ENCODE measurements at regions not wholly inside any gene's neighbourhood (a gene's known extent, or its start where the extent isn't known, plus 50 kb on each side); places are given as distances from the start of the nearest gene placed in this dataset.

DNA sequence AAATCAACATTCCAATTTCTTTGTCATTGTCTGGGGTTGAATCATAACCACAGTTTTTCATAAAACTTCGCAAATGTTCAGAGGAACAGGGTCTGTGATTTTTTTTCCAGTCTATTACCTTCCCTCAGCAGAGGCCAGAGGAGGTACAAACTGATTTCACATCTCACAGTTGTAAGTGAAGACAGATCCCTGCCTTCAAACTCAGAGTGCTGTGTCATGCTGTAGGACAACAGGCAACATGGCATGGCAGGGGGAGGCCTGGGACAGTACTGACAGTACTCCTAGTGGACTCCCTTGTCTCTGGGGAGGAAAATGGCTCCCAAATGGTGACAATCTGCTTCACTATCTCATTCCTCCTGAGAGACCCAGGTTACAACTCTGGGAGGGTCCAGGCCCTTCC, 308.6 kb downstream of the CDC5L start:
- Histone ChIP-seq H3K36me3 (ENCODE audit: insufficient read depth, low read length) (no peaks in the 10 kb centered on the region), H3K27ac (ENCODE audit: low read depth, low read length) (no peak overlapping the region), H3K27me3 (ENCODE audit: insufficient read depth, low read length) (no peaks in the 10 kb centered on the region), H3K9me3 (ENCODE audit: control insufficient read depth in 1 of 2, low read length in 2 of 2) (no peaks in the 10 kb centered on the region), H3K4me3 (ENCODE audit: low read length in 2 of 2) (no peak overlapping the region), H3K4me1 (ENCODE audit: insufficient read depth, low read length) (no peaks in the 10 kb centered on the region)
- intact Hi-C loops (cut with micrococcal nuclease) = no loop called here
- Mint-ChIP-seq H3K9me3 (peaks cover 0 to 3% (median 0%) of the 10 kb centered on the region in 8 donors), H3K27me3 (no peaks in the 10 kb centered on the region), H3K4me1 (no peaks in the 10 kb centered on the region), H3K27ac (peak overlapping the region in 1 of 7 donors; percentile 8), H3K36me3 (no peaks in the 10 kb centered on the region), H3K4me3 (no peak overlapping the region)
- POLR2A ChIA-PET (ENCODE audit: partially characterized antibody) = no interaction called here
- CTCF ChIA-PET (ENCODE audit: partially characterized antibody) = no interaction called here
- no peak for DNase-seq

DNA sequence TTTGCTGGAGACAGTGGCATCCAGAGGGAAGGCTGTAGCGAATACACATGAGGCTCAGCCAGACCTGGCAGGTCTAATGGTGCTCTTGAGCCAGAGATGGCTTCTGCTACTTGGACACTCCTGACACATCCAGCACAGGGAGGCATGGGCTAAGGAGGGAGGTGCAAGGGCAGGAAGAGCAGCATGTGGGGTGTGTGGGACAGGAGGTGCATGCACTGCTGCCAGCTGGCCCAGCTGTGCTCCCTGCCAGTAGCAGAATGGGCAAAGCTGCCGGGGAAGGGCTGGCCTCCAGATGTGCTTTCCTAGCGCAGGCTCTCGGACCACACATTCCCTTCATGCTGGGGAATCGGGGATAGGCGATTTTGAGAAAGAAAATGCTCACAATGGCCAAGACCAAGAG, 309.2 kb downstream of the CDC5L start:
- H3K4me3 Mint-ChIP-seq = no peak overlapping the region

DNA sequence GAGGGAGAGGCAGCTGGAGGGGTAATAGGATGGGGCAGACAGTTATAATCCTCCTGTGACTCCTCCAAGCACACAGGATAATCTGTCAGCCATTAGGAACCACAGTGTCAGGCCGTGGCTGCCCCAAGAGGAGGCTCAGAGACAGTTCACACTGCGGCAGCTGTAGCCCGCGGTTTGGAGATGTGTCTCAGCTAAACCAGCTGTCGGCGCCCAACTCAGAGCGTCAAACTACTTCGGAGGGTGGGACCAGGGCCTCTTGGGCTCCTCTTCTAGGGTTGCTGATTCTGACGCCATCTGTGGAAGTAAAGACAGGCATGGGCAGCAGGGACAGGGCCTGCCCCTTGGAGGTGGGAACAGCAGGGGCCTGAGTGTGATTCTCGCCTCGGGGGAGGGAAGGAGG, 309.8 kb downstream of the CDC5L start:
- Mint-ChIP-seq H3K36me3 (no peaks in the 10 kb centered on the region), H3K4me1 (peaks cover 0 to 3% (median 1%) of the 10 kb centered on the region in 4 donors), H3K4me3 (no peak overlapping the region), H3K9me3 (peaks cover 0 to 3% (median 0%) of the 10 kb centered on the region in 8 donors), H3K27me3 (no peaks in the 10 kb centered on the region), H3K27ac (peak overlapping the region in 1 of 7 donors; percentile 30)
- H3K4me3 ChIP-seq (ENCODE audit: low read length in 2 of 2) = no peak overlapping the region
- H3K27ac ChIP-seq (ENCODE audit: low read depth, low read length) = no peak overlapping the region
- CTCF ChIA-PET (ENCODE audit: partially characterized antibody) = no interaction called here
- no peaks in the 10 kb centered on the region for H3K27me3 ChIP-seq (ENCODE audit: insufficient read depth, low read length)
- H3K9me3 ChIP-seq (ENCODE audit: control insufficient read depth in 1 of 2, low read length in 2 of 2) = no peaks in the 10 kb centered on the region
- H3K36me3 ChIP-seq (ENCODE audit: insufficient read depth, low read length) = no peaks in the 10 kb centered on the region
- POLR2A ChIA-PET (ENCODE audit: partially characterized antibody) = no interaction called here
- no peak for DNase-seq
- H3K4me1 ChIP-seq (ENCODE audit: insufficient read depth, low read length) = no peaks in the 10 kb centered on the region
- intact Hi-C loops (cut with micrococcal nuclease) = no loop called here

More for the DNA sequence above, 309.2 kb downstream of the CDC5L start:
- H3K4me3 ChIP-seq (ENCODE audit: low read length in 2 of 2) = no peak overlapping the region
- Mint-ChIP-seq H3K36me3 (no peaks in the 10 kb centered on the region), H3K9me3 (peaks cover 0 to 3% (median 0%) of the 10 kb centered on the region in 8 donors), H3K4me1 (peaks cover 0 to 3% (median 1%) of the 10 kb centered on the region in 4 donors), H3K27ac (no peak overlapping the region), H3K27me3 (no peaks in the 10 kb centered on the region)
- no peak overlapping the region for H3K27ac ChIP-seq (ENCODE audit: low read depth, low read length)
- no peaks in the 10 kb centered on the region for H3K4me1 ChIP-seq (ENCODE audit: insufficient read depth, low read length)
- intact Hi-C loops (cut with micrococcal nuclease) = no loop called here
- no peak for DNase-seq
- ChIA-PET POLR2A (ENCODE audit: partially characterized antibody) (no interaction called here), CTCF (ENCODE audit: partially characterized antibody) (no interaction called here)
- no peaks in the 10 kb centered on the region for H3K9me3 ChIP-seq (ENCODE audit: control insufficient read depth in 1 of 2, low read length in 2 of 2)
- H3K27me3 ChIP-seq (ENCODE audit: insufficient read depth, low read length) = no peaks in the 10 kb centered on the region
- H3K36me3 ChIP-seq (ENCODE audit: insufficient read depth, low read length) = no peaks in the 10 kb centered on the region

DNA sequence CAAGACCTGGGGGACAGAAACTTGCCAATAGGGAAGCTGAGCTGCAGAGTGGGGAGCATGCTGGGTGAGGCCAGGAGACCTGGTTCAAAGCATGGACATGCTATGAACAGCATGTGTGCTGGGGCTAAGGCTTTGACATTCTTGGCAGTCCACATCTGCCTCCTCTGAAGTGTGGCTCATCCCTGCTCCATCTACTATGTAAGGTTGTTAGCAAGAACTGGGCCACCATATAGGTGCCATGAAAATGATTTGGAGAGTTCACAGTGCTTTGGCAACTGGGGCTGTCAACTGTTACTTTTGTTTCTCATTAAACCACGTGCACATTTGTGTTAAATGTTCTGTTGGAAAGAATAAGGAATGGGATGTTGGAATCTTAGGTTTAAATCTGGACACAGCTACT, 311.1 kb downstream of the CDC5L start:
- Histone ChIP-seq H3K4me1 (ENCODE audit: insufficient read depth, low read length) (no peaks in the 10 kb centered on the region), H3K36me3 (ENCODE audit: insufficient read depth, low read length) (no peaks in the 10 kb centered on the region), H3K9me3 (ENCODE audit: control insufficient read depth in 1 of 2, low read length in 2 of 2) (no peaks in the 10 kb centered on the region), H3K27ac (ENCODE audit: low read depth, low read length) (no peak overlapping the region), H3K4me3 (ENCODE audit: low read length in 2 of 2) (no peak overlapping the region), H3K27me3 (ENCODE audit: insufficient read depth, low read length) (no peaks in the 10 kb centered on the region)
- POLR2A ChIA-PET (ENCODE audit: partially characterized antibody) = no interaction called here
- no peak for DNase-seq
- peaks cover 0 to 3% (median 2%) of the 10 kb centered on the region in 4 donors for H3K4me1 Mint-ChIP-seq
- peaks cover 0 to 3% (median 0%) of the 10 kb centered on the region in 8 donors for H3K9me3 Mint-ChIP-seq
- H3K36me3 Mint-ChIP-seq = no peaks in the 10 kb centered on the region
- H3K4me3 Mint-ChIP-seq = no peak overlapping the region
- no peaks in the 10 kb centered on the region for H3K27me3 Mint-ChIP-seq
- CTCF ChIA-PET (ENCODE audit: partially characterized antibody) = no interaction called here
- intact Hi-C loops (cut with micrococcal nuclease) = no loop called here
- H3K27ac Mint-ChIP-seq = no peak overlapping the region

DNA sequence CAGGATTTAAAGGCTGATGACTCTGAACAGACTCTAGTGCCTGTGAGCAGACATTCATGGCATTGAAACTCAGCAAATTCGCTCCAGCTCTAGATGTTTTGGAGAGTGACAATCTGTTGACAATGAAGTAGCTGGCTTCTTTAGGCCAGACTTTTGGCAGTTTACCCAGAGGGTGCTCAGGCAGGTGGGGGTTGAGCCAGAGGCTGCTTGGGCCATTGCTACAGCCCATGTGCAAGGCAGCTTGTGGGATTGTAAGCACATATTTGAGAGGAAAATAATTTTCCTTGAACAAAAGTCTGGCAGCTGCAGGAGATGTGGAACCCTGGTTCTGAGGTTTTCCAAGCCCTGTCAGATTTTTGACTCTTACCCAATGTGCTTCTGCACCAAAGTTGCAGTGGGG, 311.6 kb downstream of the CDC5L start:
- Mint-ChIP-seq H3K27me3 (no peaks in the 10 kb centered on the region), H3K4me1 (peaks cover 4 to 6% (median 5%) of the 10 kb centered on the region in 4 donors), H3K9me3 (peaks cover 0 to 4% (median 1%) of the 10 kb centered on the region in 8 donors), H3K36me3 (no peaks in the 10 kb centered on the region), H3K4me3 (no peak overlapping the region), H3K27ac (no peak overlapping the region)
- Histone ChIP-seq H3K4me3 (ENCODE audit: low read length in 2 of 2) (no peak overlapping the region), H3K27me3 (ENCODE audit: insufficient read depth, low read length) (no peaks in the 10 kb centered on the region), H3K27ac (ENCODE audit: low read depth, low read length) (no peak overlapping the region), H3K9me3 (ENCODE audit: control insufficient read depth in 1 of 2, low read length in 2 of 2) (no peaks in the 10 kb centered on the region), H3K4me1 (ENCODE audit: insufficient read depth, low read length) (no peaks in the 10 kb centered on the region), H3K36me3 (ENCODE audit: insufficient read depth, low read length) (no peaks in the 10 kb centered on the region)
- POLR2A ChIA-PET (ENCODE audit: partially characterized antibody) = no interaction called here
- CTCF ChIA-PET (ENCODE audit: partially characterized antibody) = no interaction called here
- intact Hi-C loops (cut with micrococcal nuclease) = no loop called here
- no peak for DNase-seq

DNA sequence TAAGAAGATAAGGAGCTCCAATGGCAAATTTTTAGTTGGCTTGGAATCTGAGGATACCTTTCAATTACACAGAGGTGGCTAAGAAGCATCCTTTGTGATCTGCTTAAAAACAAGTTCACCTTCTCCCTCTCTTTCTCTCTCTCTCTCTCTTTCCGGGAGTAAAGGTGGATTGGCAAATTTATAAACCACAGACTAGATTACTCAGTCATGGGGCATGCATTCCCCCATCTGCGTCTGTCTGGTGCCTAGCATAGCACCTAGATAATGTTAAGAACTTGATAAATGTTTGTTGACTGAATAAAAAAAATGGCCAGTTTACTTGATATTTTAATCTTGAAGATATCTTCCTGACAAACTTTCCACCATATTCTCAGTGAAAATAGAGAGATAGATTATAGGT, 312.3 kb downstream of the CDC5L start:
- H3K4me1 Mint-ChIP-seq = peaks cover 5 to 13% (median 10%) of the 10 kb centered on the region in 4 donors
- intact Hi-C loops (cut with micrococcal nuclease) = no loop called here
- ChIA-PET CTCF (ENCODE audit: partially characterized antibody) (no interaction called here), POLR2A (ENCODE audit: partially characterized antibody) (no interaction called here)
- no peak overlapping the region for H3K4me3 Mint-ChIP-seq
- Histone ChIP-seq H3K4me1 (ENCODE audit: insufficient read depth, low read length) (no peaks in the 10 kb centered on the region), H3K36me3 (ENCODE audit: insufficient read depth, low read length) (no peaks in the 10 kb centered on the region), H3K27me3 (ENCODE audit: insufficient read depth, low read length) (no peaks in the 10 kb centered on the region), H3K4me3 (ENCODE audit: low read length in 2 of 2) (no peak overlapping the region), H3K9me3 (ENCODE audit: control insufficient read depth in 1 of 2, low read length in 2 of 2) (no peaks in the 10 kb centered on the region), H3K27ac (ENCODE audit: low read depth, low read length) (no peak overlapping the region)
- peaks cover 0 to 5% (median 0%) of the 10 kb centered on the region in 8 donors for H3K9me3 Mint-ChIP-seq
- no peaks in the 10 kb centered on the region for H3K36me3 Mint-ChIP-seq
- H3K27ac Mint-ChIP-seq = no peak overlapping the region
- no peaks in the 10 kb centered on the region for H3K27me3 Mint-ChIP-seq
- no peak for DNase-seq

DNA sequence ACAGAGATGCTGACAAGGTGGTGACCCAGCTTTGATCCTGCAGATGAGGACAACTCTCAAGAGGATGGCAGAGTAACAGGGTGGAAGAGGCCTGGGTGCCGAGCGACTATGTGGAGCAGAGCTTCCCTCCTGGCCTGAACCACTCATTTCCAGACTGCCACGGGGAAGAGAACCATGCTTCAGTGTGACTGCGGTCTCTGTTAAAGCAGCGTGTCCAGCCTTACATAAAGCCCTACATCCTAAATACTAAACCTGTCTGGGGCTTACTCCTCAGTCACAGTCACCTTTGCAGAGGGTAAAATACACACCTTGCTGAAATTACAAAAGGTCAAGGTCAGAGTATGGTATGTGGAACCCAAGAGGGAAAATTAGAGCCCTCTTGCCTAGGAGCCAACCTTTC, 312.9 kb downstream of the CDC5L start:
- Mint-ChIP-seq H3K4me3 (no peak overlapping the region), H3K27me3 (no peaks in the 10 kb centered on the region), H3K9me3 (peaks cover 0 to 5% (median 0%) of the 10 kb centered on the region in 8 donors), H3K27ac (no peak overlapping the region), H3K36me3 (no peaks in the 10 kb centered on the region), H3K4me1 (peaks cover 6 to 13% (median 10%) of the 10 kb centered on the region in 4 donors)
- no peaks in the 10 kb centered on the region for H3K4me1 ChIP-seq (ENCODE audit: insufficient read depth, low read length)
- H3K27me3 ChIP-seq (ENCODE audit: insufficient read depth, low read length) = no peaks in the 10 kb centered on the region
- no peak overlapping the region for H3K4me3 ChIP-seq (ENCODE audit: low read length in 2 of 2)
- H3K9me3 ChIP-seq (ENCODE audit: control insufficient read depth in 1 of 2, low read length in 2 of 2) = no peaks in the 10 kb centered on the region
- DNase-seq = no peak
- POLR2A ChIA-PET (ENCODE audit: partially characterized antibody) = no interaction called here
- CTCF ChIA-PET (ENCODE audit: partially characterized antibody) = no interaction called here
- no peaks in the 10 kb centered on the region for H3K36me3 ChIP-seq (ENCODE audit: insufficient read depth, low read length)
- no peak overlapping the region for H3K27ac ChIP-seq (ENCODE audit: low read depth, low read length)
- intact Hi-C loops (cut with micrococcal nuclease) = no loop called here

DNA sequence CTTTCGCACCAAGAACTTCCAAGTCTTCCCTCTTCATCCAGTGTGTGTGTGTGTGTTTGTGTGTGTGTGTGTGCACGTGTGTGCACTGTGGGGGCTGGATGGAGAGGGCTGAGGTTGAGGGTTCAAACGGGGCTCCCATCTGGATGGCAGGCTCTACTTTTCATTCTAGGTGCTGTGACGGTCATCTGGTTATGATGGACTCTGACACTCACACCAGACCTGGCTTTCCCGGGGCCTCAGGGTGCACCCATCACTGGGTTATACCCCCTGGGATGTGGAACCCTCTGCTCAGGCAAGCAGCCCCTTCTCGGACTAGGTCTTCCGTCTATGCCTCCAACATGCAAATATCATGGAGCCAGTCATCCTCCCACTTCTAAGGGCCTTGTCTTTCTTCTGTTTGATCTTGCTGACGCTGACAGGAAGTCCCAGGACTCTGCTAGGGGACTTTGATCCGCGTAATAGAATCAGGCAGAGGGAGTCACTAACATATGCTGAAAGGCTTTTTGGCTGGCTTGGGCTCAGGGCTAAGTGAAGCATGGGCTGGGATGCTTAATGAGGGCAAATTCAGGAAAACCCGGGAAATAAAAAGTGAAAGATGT, 313.6 kb downstream of the CDC5L start:
- H3K27me3 ChIP-seq (ENCODE audit: insufficient read depth, low read length) = no peaks in the 10 kb centered on the region
- POLR2A ChIA-PET (ENCODE audit: partially characterized antibody) = no interaction called here
- H3K27me3 Mint-ChIP-seq = no peaks in the 10 kb centered on the region
- intact Hi-C loops (cut with micrococcal nuclease) = no loop called here
- H3K27ac Mint-ChIP-seq = no peak overlapping the region
- no peaks in the 10 kb centered on the region for H3K9me3 ChIP-seq (ENCODE audit: control insufficient read depth in 1 of 2, low read length in 2 of 2)
- no peaks in the 10 kb centered on the region for H3K4me1 ChIP-seq (ENCODE audit: insufficient read depth, low read length)
- no peak overlapping the region for H3K27ac ChIP-seq (ENCODE audit: low read depth, low read length)
- peaks cover 0 to 5% (median 0%) of the 10 kb centered on the region in 8 donors for H3K9me3 Mint-ChIP-seq
- DNase-seq = peak in 2 of 5 donors; percentile 3 to 4
- H3K4me1 Mint-ChIP-seq = peaks cover 6 to 13% (median 10%) of the 10 kb centered on the region in 4 donors
- no peaks in the 10 kb centered on the region for H3K36me3 Mint-ChIP-seq
- no peaks in the 10 kb centered on the region for H3K36me3 ChIP-seq (ENCODE audit: insufficient read depth, low read length)
- CTCF ChIA-PET (ENCODE audit: partially characterized antibody) = no interaction called here
- no peak overlapping the region for H3K4me3 ChIP-seq (ENCODE audit: low read length in 2 of 2)
- no peak overlapping the region for H3K4me3 Mint-ChIP-seq
